Right cardiac atrium (tissue), 5 donors: ENCODE measurements at regions not wholly inside any gene's neighbourhood (a gene's known extent, or its start where the extent isn't known, plus 50 kb on each side); places are given as distances from the start of the nearest gene placed in this dataset.
A peak's percentile ranks its signal among the peaks of the same experiment; 100 is the strongest.

Experiments used
- ATAC-seq, 2 donors: fragments of 200-7000 bp; cut with Tn5 transposase; one replicate each; pipeline versions ENCODE4 v1.8.0 to v1.9.1; 2020; ENCODE audit warnings: moderate library complexity in 2 of 2, mild to moderate bottlenecking in 1 of 2
- DNase-seq, 3 donors: peaks; one replicate each; pipeline ENCODE4 v3.0.0-alpha.2; 2020
- H3K27ac ChIP-seq: one replicate; pipeline ENCODE4 v1.5.1; 2013; ENCODE audit warnings: mild to moderate bottlenecking, low read length, control low read depth, moderate library complexity
- H3K27me3 ChIP-seq: one replicate; pipeline ENCODE4 v1.6.1; 2013; ENCODE audit not compliant: control insufficient read depth, insufficient read depth
- H3K4me1 ChIP-seq: one replicate; pipeline ENCODE4 v1.6.1; 2013; ENCODE audit warnings: low read length; ENCODE audit not compliant: control insufficient read depth, insufficient read depth
- H3K4me3 ChIP-seq: one replicate; pipeline ENCODE4 v1.5.1; 2013; ENCODE audit warnings: low read length, control low read depth
- H3K9me3 ChIP-seq: one replicate; pipeline ENCODE4 v1.6.1; 2013; ENCODE audit warnings: low read length; ENCODE audit not compliant: control insufficient read depth
- WGBS: extraction: QIAGEN DNeasy Blood & Tissue Kit; methylation state at CpG from one replicate; pipeline ENCODE4 v1.1.7; 2013; 5-methylcytosine and 5-hydroxymethylcytosine counted together
- intact Hi-C, 4 donors: fragments of 100-400 bp; cut with DNase I; formaldehyde crosslinking; loops; one replicate each; pipeline versions ENCODE4 v1.11.0 to v1.14.0; 2022 to 2023
- donor health status: healthy with polysubstance abuse.
- donor health status: DM: no; HTN: yes; CAD: no.
- donor health status: DM: no; HTN: no; CAD: no.
- donor health status: DM: no; HTN: yes; CAD: no; lungs with severe emphysema.
- donor health status: DM: yes; HTN: yes; CAD: no.

DNA sequence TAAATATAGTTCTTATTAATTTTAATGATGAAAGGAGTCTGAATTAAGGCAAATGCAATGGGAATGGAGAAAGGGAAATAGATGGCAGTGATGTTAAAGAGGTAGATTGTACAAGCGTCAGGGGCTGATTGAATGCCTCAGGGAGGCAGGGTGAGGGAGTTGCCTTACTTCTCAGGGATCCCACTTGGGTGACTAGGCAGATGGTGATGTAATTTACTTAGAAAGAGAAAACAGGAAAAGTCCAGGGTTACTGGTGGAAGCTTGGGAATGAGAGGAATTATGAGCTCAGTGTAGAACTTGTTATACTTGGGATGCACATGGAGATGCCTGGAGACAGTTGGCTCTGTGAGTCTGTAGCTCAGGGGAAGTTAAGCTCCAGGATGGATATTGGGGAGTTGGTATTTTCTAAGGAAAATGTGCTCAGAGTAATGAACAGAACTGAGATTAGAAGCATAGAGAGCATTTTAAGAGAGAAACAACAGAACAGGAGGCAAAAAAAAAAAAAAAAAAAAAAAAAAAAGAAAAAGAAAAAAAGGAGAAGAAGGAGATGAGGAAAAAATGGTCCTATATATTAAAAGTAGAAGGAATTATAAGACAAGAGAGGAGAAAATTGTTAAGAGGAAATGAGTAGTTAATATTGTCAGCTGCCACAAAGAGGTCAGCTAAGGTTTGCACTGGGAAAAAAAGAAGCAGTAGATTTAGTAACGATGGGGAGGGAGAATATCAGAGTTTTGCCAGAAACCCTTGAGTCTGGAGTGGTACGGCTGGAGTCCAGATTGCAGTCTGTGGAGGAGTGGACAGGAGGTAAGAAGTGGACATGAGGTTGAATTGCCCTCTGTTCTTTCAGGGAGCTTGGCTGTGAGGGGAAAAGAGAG is 88.0 kb upstream of the ELL2 start:
- ATAC-seq (peak; percentile 29 to 60), DNase-seq (no peak)
- Histone ChIP-seq H3K4me1 (peaks cover 2% of the 10 kb centered on the region), H3K9me3 (no peaks in the 10 kb centered on the region), H3K4me3 (no peak overlapping the region), H3K27ac (no peak overlapping the region), H3K27me3 (no peaks in the 10 kb centered on the region)
- intact Hi-C loops, result no loop called here
- 24% methylated on average over 3 of the region's 3 CpGs for WGBS

DNA sequence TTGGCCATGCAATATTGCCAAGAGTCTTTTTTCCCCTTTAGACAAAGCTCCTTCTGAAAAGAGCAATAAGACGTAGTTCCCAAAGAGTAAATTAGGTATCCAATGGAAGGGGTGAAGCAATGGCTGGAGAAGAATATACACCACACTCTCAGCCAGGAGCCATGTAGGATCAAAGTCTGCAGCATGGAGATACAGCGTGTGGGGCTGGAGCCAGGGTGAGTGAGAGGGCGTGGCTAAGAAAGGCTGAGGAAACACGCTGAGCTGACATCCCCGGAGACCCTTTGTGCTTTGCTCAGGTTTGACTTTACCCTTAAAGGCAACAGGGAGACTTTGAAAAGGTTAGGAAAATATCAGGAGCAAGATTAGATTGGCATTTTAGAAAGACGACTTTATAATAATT is 87.1 kb upstream of the ELL2 start:
- ATAC-seq, result peak in 1 of 2 donors; percentile 31
- Histone ChIP-seq H3K27ac (no peak overlapping the region), H3K4me1 (peaks cover 2% of the 10 kb centered on the region), H3K27me3 (no peaks in the 10 kb centered on the region), H3K9me3 (no peaks in the 10 kb centered on the region), H3K4me3 (no peak overlapping the region)
- intact Hi-C loops, result no loop called here
- peak in 2 of 3 donors; percentile 23 to 34 for DNase-seq
- 47% methylated on average over 6 of the region's 6 CpGs for WGBS

- H3K27me3 ChIP-seq, result no peaks in the 10 kb centered on the region
These were observed 84.2 kb upstream of the ELL2 start for GRCh38 chr5:96045888-96046287.

GRCh38 chr5:96043446-96043845 is 81.8 kb upstream of the ELL2 start:
- intact Hi-C loops, result no loop called here
- no peaks in the 10 kb centered on the region for H3K4me1 ChIP-seq
- DNase-seq (no peak), ATAC-seq (no peak)
- H3K27me3 ChIP-seq, result no peaks in the 10 kb centered on the region
- no peak overlapping the region for H3K4me3 ChIP-seq
- H3K27ac ChIP-seq, result no peak overlapping the region
- no peaks in the 10 kb centered on the region for H3K9me3 ChIP-seq

More at GRCh38 chr5:96045888-96046287, 84.2 kb upstream of the ELL2 start:
- Histone ChIP-seq H3K4me3 (no peak overlapping the region), H3K4me1 (peaks cover 2% of the 10 kb centered on the region), H3K27ac (no peak overlapping the region), H3K9me3 (no peaks in the 10 kb centered on the region)
- no peak for DNase-seq
- WGBS, result 76% methylated on average over 5 of the region's 5 CpGs
- ATAC-seq, result no peak
- intact Hi-C loops, result no loop called here

- intact Hi-C loops, result no loop called here
- no peak for DNase-seq
- Histone ChIP-seq H3K9me3 (no peaks in the 10 kb centered on the region), H3K27ac (no peak overlapping the region), H3K4me1 (no peaks in the 10 kb centered on the region), H3K27me3 (no peaks in the 10 kb centered on the region), H3K4me3 (no peak overlapping the region)
- no peak for ATAC-seq
- whole genome bisulfite sequencing, result 62% methylated on average over 2 of the region's 2 CpGs
These were observed 75.5 kb upstream of the ELL2 start for GRCh38 chr5:96037128-96037527.

DNA sequence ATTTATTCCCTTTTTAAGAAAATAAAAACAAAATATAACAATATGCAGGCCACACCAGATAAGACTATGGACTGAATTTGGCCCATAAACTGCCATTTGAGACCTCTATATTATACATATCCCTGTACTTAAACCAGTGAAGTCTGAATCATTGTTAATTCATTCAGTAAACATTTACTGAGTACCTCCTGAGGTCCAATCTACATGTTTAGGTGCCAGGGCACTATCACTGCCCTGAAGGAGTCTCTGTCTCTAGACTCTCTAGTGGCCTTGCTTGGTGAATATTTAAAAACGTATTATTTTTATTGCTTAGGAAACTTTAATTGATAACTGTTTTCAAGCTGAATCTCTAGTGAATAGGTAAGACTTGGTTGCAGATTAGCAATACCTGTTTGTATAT is 74.7 kb upstream of the ELL2 start:
- Histone ChIP-seq H3K27me3 (no peaks in the 10 kb centered on the region), H3K27ac (no peak overlapping the region), H3K9me3 (no peaks in the 10 kb centered on the region), H3K4me3 (no peak overlapping the region), H3K4me1 (no peaks in the 10 kb centered on the region)
- ATAC-seq (no peak), DNase-seq (no peak)
- 75% methylated on average over 1 of the region's 1 CpG for WGBS
- intact Hi-C loops, result no loop called here

DNA sequence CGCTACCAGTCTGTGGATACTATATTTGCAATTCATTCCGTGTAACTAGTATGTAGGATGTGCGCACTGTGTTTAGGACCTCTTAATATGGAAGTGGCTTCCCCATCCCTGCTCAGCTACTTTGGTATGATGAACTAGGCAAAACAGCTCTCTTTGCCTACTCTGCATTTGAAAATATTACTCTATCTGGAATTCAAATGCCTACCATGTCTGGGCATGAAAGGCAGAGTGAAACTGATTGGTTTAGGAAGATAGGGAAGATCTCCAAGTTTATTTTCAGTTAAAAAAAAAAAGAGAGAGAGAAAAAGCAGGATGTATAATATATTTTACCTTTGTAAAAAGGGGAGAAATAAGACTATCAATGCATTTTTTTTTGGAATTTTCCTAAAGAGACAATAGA is 74.1 kb upstream of the ELL2 start:
- Histone ChIP-seq H3K4me3 (no peak overlapping the region), H3K27ac (no peak overlapping the region), H3K9me3 (no peaks in the 10 kb centered on the region), H3K4me1 (no peaks in the 10 kb centered on the region), H3K27me3 (no peaks in the 10 kb centered on the region)
- 91% methylated on average over 3 of the region's 3 CpGs for WGBS
- DNase-seq (no peak), ATAC-seq (no peak)
- intact Hi-C loops, result no loop called here

DNA sequence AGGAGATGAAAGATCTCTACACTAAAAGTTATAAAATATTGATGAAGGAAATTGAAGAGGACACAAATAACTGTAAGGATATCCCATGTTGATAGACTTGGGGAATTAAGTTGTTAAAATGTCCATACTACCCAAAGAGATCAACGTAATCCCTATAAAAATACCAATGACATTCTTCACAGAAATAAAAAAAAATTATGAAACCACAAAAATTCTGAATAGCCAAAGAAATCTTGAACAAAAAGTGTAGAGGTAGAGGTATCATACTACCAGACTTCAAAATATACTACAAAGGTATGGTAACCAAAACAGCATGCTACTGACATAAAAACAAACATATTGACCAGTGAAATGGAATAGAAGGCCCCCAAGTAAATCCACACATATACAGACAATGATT is 71.5 kb upstream of the ELL2 start:
- H3K27ac ChIP-seq, result no peak overlapping the region
- H3K4me3 ChIP-seq, result no peak overlapping the region
- DNase-seq (no peak), ATAC-seq (no peak)
- intact Hi-C loops, result no loop called here
- no peaks in the 10 kb centered on the region for H3K4me1 ChIP-seq
- no peaks in the 10 kb centered on the region for H3K9me3 ChIP-seq
- 82% methylated on average over 1 of the region's 1 CpG for WGBS
- no peaks in the 10 kb centered on the region for H3K27me3 ChIP-seq

DNA sequence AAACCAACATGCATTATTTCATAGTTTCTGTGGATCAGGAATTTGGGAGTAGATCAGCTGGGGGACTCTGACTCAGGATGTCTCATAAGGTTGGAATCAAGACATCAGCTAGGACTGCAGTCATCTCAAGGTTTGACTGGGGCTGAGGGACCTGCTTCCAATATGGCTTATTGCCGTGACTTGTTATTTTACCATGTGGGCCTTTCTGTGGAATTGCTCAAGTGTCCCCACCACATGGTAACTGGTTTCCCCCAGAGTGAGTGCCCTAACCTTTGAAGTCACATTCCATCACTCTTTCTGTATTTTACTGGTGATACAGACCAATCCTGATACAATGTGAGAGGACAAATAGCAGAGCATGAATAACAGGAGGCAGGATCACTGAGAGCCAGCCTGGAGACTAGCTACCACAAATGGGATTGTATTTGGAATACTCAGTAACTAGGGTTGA is 70.2 kb upstream of the ELL2 start:
- DNase-seq, result no peak
- H3K27ac ChIP-seq, result no peak overlapping the region
- ATAC-seq, result no peak
- H3K27me3 ChIP-seq, result no peaks in the 10 kb centered on the region
- no peaks in the 10 kb centered on the region for H3K9me3 ChIP-seq
- no peaks in the 10 kb centered on the region for H3K4me1 ChIP-seq
- intact Hi-C loops, result no loop called here
- no peak overlapping the region for H3K4me3 ChIP-seq
- WGBS, result 98% methylated on average over 1 of the region's 1 CpG

DNA sequence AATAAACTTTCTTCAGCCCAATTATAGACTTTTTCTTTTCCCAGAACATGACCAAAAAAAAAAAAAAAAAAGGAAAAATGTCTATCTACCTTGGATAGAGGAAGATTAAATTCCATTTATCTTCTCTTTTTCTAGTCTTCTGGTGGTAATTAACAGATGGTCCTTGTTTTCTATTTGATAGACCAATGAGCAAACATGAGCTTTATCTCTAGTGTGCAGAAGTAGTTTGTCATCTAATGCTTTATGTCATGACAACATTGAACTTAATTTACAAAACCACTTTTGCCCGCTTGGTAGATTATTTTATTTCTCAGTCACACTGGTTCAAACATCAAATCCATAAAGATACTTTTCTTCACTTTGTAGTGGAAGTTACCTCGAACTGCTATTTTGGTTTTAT is 69.5 kb upstream of the ELL2 start:
- no peaks in the 10 kb centered on the region for H3K9me3 ChIP-seq
- 87% methylated on average over 2 of the region's 2 CpGs for WGBS
- intact Hi-C loops, result no loop called here
- DNase-seq (no peak), ATAC-seq (no peak)
- H3K27ac ChIP-seq, result no peak overlapping the region
- H3K27me3 ChIP-seq, result no peaks in the 10 kb centered on the region
- no peak overlapping the region for H3K4me3 ChIP-seq
- no peaks in the 10 kb centered on the region for H3K4me1 ChIP-seq

DNA sequence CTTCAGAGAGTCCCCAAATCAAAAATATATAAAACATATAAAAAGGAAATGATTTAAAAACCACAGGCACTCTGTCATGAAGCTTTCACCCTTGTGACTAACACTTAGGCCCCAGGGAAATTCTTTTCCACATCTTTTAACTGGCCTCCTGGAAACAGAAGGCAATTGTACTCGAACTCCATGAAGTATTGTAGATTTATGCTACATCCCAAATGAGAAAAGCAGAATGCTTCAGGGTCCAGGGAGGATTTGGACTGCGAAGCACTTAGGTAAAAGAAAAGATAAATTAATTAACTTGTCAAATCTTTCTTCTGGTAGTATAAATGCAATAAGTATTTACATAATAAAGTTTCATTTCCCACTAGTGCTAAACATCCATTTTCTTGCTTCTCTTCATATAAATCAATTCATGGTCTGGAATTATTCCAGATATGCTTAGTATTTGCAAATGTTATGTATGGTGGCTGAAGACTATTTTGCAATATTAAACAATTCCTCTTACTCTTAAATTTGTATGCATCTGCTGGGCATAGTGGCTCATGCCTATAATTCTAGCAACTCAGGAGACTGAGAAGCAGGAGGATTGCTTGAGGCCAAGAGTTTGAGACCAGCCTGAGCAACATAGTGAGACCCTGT is 64.9 kb upstream of the ELL2 start:
- no peaks in the 10 kb centered on the region for H3K9me3 ChIP-seq
- DNase-seq (no peak), ATAC-seq (no peak)
- WGBS, result 77% methylated on average over 2 of the region's 2 CpGs
- no peaks in the 10 kb centered on the region for H3K27me3 ChIP-seq
- intact Hi-C loops, result no loop called here
- H3K27ac ChIP-seq, result no peak overlapping the region
- no peaks in the 10 kb centered on the region for H3K4me1 ChIP-seq
- H3K4me3 ChIP-seq, result no peak overlapping the region
